ENCODE measurements at regions not wholly inside any gene's neighbourhood (a gene's known extent, or its start where the extent isn't known, plus 50 kb on each side); places are given as distances from the start of the nearest gene placed in this dataset.
"Not testable (repeated sequence)": the region's sequence is repeated elsewhere in the genome, so short reads cannot be mapped to it uniquely, and the experiment has no call there.

- no peak for DNase-seq
Measured at GRCh38 chr3:166005126-166005525, 167.9 kb upstream of the BCHE start.

GRCh38 chr3:165994293-165994692, 157.1 kb upstream of the BCHE start:
- DNase-seq = no peak

GRCh38 chr3:165984589-165984988, 147.4 kb upstream of the BCHE start:
- DNase-seq = no peak

- DNase-seq = no peak
Measured at GRCh38 chr3:165983284-165983683, 146.1 kb upstream of the BCHE start.

- DNase-seq = no peak
Measured at GRCh38 chr3:165981318-165981717, 144.1 kb upstream of the BCHE start.

GRCh38 chr3:165960825-165961224, 123.6 kb upstream of the BCHE start:
- DNase-seq = not testable (repeated sequence)

- no peak for DNase-seq
Measured at GRCh38 chr3:165954171-165954570, 116.9 kb upstream of the BCHE start.

GRCh38 chr3:165946360-165946759, 109.1 kb upstream of the BCHE start:
- DNase-seq = no peak

GRCh38 chr3:165938986-165939540, 101.8 kb upstream of the BCHE start:
- DNase-seq = peak; percentile 18

- DNase-seq = not testable (repeated sequence)
Measured at GRCh38 chr3:165936081-165936480, 98.9 kb upstream of the BCHE start.

- DNase-seq = not testable (repeated sequence)
Measured at GRCh38 chr3:165924301-165924791, 87.1 kb upstream of the BCHE start.

GRCh38 chr3:165920984-165921383, 83.8 kb upstream of the BCHE start:
- DNase-seq = peak; percentile 71

- DNase-seq = no peak
Measured at GRCh38 chr3:165919284-165919683, 82.1 kb upstream of the BCHE start.

- DNase-seq = no peak
Measured at GRCh38 chr3:165918657-165918979, 81.4 kb upstream of the BCHE start.

GRCh38 chr3:165917938-165918656, 80.9 kb upstream of the BCHE start:
- DNase-seq = not testable (repeated sequence)

- not testable (repeated sequence) for DNase-seq
Measured at GRCh38 chr3:165915104-165915503, 77.9 kb upstream of the BCHE start.

- no peak for DNase-seq
Measured at GRCh38 chr3:165903885-165904630, 66.8 kb upstream of the BCHE start.

GRCh38 chr3:165899066-165899465, 61.8 kb upstream of the BCHE start:
- no peak for DNase-seq

GRCh38 chr3:165897137-165897536, 59.9 kb upstream of the BCHE start:
- no peak for DNase-seq

- peak; percentile 10 for DNase-seq
Measured at GRCh38 chr3:165895919-165896318, 58.7 kb upstream of the BCHE start.

- DNase-seq = no peak
Measured at GRCh38 chr3:165892565-165892964, 55.3 kb upstream of the BCHE start.

Measured in NCI-H524 treated with DMSO at 0.1 percent for 48 hours (cell line).